SU-DHL-6 (cell line): ENCODE measurements at regions not wholly inside any gene's neighbourhood (a gene's known extent, or its start where the extent isn't known, plus 50 kb on each side); places are given as distances from the start of the nearest gene placed in this dataset.

Experiments
- CTCF ChIP-seq: fragments of 200-600 bp; sonication (generic); IDR thresholded peaks from one replicate; pipeline ENCODE4 v1.5.1; 2017; ENCODE audit warnings: antibody characterized with exemption, mild to moderate bottlenecking, low read length, moderate library complexity; ENCODE audit not compliant: insufficient read depth, poor library complexity, severe bottlenecking
- EZH2phosphoT487 ChIP-seq: fragments of 200-600 bp; sonication (generic), shearing (Covaris generic); conservative IDR thresholded peaks from 2 replicates; pipeline ENCODE4 v1.6.1; 2018; ENCODE audit warnings: mild to moderate bottlenecking, antibody characterized with exemption, low read length, moderate library complexity, mixed read lengths

- TF ChIP-seq EZH2phosphoT487: no peak
- no peak for TF ChIP-seq CTCF
Observed at GRCh38 chr7:155234158-155234492, 63.6 kb upstream of the INSIG1 start.
